ENCODE measurements at regions not wholly inside any gene's neighbourhood (a gene's known extent, or its start where the extent isn't known, plus 50 kb on each side); places are given as distances from the start of the nearest gene placed in this dataset.
"Not testable (repeated sequence)": the region's sequence is repeated elsewhere in the genome, so short reads cannot be mapped to it uniquely, and the experiment has no call there.

GRCh38 chr3:20561166-20561565 is 375.2 kb upstream of the SGO1 start:
- Mint-ChIP-seq H3K4me3 (no peak overlapping the region), H3K36me3 (ENCODE audit: low read depth) (no peaks in the 10 kb centered on the region), H3K4me1 (no peaks in the 10 kb centered on the region), H3K9me3 (no peaks in the 10 kb centered on the region), H3K27ac (ENCODE audit: unreplicated experiment) (no peak overlapping the region), H3K27me3 (ENCODE audit: low read depth) (peaks cover 5% of the 10 kb centered on the region)
- no peak for TF ChIP-seq CTCF (conservative IDR thresholded peaks at IDR 0.05)
- no peak for DNase-seq (ENCODE audit: low read depth, low spot score)

GRCh38 chr3:20560446-20560845 is 374.4 kb upstream of the SGO1 start:
- H3K9me3 Mint-ChIP-seq; H3K4me1 Mint-ChIP-seq; H3K4me3 Mint-ChIP-seq; DNase-seq (ENCODE audit: low read depth, low spot score); H3K36me3 Mint-ChIP-seq (ENCODE audit: low read depth); H3K27me3 Mint-ChIP-seq (ENCODE audit: low read depth); H3K27ac Mint-ChIP-seq (ENCODE audit: unreplicated experiment): not testable (repeated sequence)

- Mint-ChIP-seq H3K27me3 (ENCODE audit: low read depth) (peaks cover 5% of the 10 kb centered on the region), H3K4me3 (no peak overlapping the region), H3K27ac (ENCODE audit: unreplicated experiment) (no peak overlapping the region), H3K9me3 (no peaks in the 10 kb centered on the region), H3K4me1 (no peaks in the 10 kb centered on the region), H3K36me3 (ENCODE audit: low read depth) (no peaks in the 10 kb centered on the region)
- no peak for TF ChIP-seq CTCF (conservative IDR thresholded peaks at IDR 0.05)
- no peak for DNase-seq (ENCODE audit: low read depth, low spot score)
Measured at GRCh38 chr3:20558161-20558560, 372.2 kb upstream of the SGO1 start.

- no peaks in the 10 kb centered on the region for H3K36me3 Mint-ChIP-seq (ENCODE audit: low read depth)
- no peaks in the 10 kb centered on the region for H3K9me3 Mint-ChIP-seq
- H3K27me3 Mint-ChIP-seq (ENCODE audit: low read depth) = peaks cover 5% of the 10 kb centered on the region
- TF ChIP-seq CTCF (conservative IDR thresholded peaks at IDR 0.05) = no peak
- H3K27ac Mint-ChIP-seq (ENCODE audit: unreplicated experiment) = no peak overlapping the region
- no peak for DNase-seq (ENCODE audit: low read depth, low spot score)
- H3K4me1 Mint-ChIP-seq = no peaks in the 10 kb centered on the region
- no peak overlapping the region for H3K4me3 Mint-ChIP-seq
Measured at GRCh38 chr3:20556661-20557060, 370.7 kb upstream of the SGO1 start.

- no peaks in the 10 kb centered on the region for H3K27me3 Mint-ChIP-seq (ENCODE audit: low read depth)
- TF ChIP-seq CTCF (conservative IDR thresholded peaks at IDR 0.05) = no peak
- no peak overlapping the region for H3K4me3 Mint-ChIP-seq
- no peaks in the 10 kb centered on the region for H3K36me3 Mint-ChIP-seq (ENCODE audit: low read depth)
- DNase-seq (ENCODE audit: low read depth, low spot score) = no peak
- no peaks in the 10 kb centered on the region for H3K9me3 Mint-ChIP-seq
- H3K4me1 Mint-ChIP-seq = no peaks in the 10 kb centered on the region
- no peak overlapping the region for H3K27ac Mint-ChIP-seq (ENCODE audit: unreplicated experiment)
Measured at GRCh38 chr3:20552605-20553275, 366.7 kb upstream of the SGO1 start.

GRCh38 chr3:20547361-20548269 is 361.6 kb upstream of the SGO1 start:
- H3K27me3 Mint-ChIP-seq (ENCODE audit: low read depth); H3K4me1 Mint-ChIP-seq; H3K9me3 Mint-ChIP-seq; DNase-seq (ENCODE audit: low read depth, low spot score); H3K36me3 Mint-ChIP-seq (ENCODE audit: low read depth); H3K27ac Mint-ChIP-seq (ENCODE audit: unreplicated experiment); H3K4me3 Mint-ChIP-seq: not testable (repeated sequence)

Data from neural crest cell (in vitro differentiated cells).